Loucy (cell line): ENCODE measurements at regions not wholly inside any gene's neighbourhood (a gene's known extent, or its start where the extent isn't known, plus 50 kb on each side); places are given as distances from the start of the nearest gene placed in this dataset.
A peak's percentile ranks its signal among the peaks of the same experiment; 100 is the strongest.

Experiments used
- H2AFZ ChIP-seq: fragments of 200-600 bp; sonication (generic); 2 replicates; pipeline ENCODE4 v1.6.0; 2016; ENCODE audit warnings: antibody characterized with exemption, mild to moderate bottlenecking, low read length, moderate library complexity
- H3F3A ChIP-seq: fragments of 200-600 bp; 2 replicates; pipeline ENCODE4 v1.6.0; 2016; ENCODE audit warnings: antibody characterized with exemption, low read depth, mild to moderate bottlenecking
- H3K27me3 ChIP-seq: fragments of 200-600 bp; sonication (generic); 2 replicates; pipeline ENCODE4 v1.6.1; 2014; ENCODE audit warnings: low read length, mild to moderate bottlenecking; ENCODE audit not compliant: insufficient read depth, poor library complexity, severe bottlenecking
- H3K36me3 ChIP-seq: fragments of 200-600 bp; sonication (generic); 2 replicates; pipeline ENCODE4 v1.6.1; 2016; ENCODE audit warnings: low read length; ENCODE audit not compliant: insufficient read depth
- H3K4me1 ChIP-seq: fragments of 200-600 bp; sonication (generic); 2 replicates; pipeline ENCODE4 v1.5.1; 2014; ENCODE audit warnings: low read length, mild to moderate bottlenecking; ENCODE audit not compliant: insufficient read depth, poor library complexity, severe bottlenecking
- H3K4me2 ChIP-seq: fragments of 200-600 bp; sonication (generic); 2 replicates; pipeline ENCODE4 v1.6.0; 2014; ENCODE audit warnings: antibody characterized with exemption, low read length, low read depth, mild to moderate bottlenecking; ENCODE audit not compliant: poor library complexity, severe bottlenecking
- H3K4me3 ChIP-seq: fragments of 200-600 bp; sonication (generic); 2 replicates; pipeline ENCODE4 v1.5.1; 2014; ENCODE audit warnings: low read length, mild to moderate bottlenecking, mixed read lengths; ENCODE audit not compliant: poor library complexity, severe bottlenecking
- H3K79me2 ChIP-seq: fragments of 200-600 bp; sonication (generic); 2 replicates; pipeline ENCODE4 v1.6.1; 2014; ENCODE audit warnings: low read length; ENCODE audit not compliant: insufficient read depth
- H3K9ac ChIP-seq: fragments of 200-600 bp; sonication (generic); 2 replicates; pipeline ENCODE4 v1.6.0; 2014; ENCODE audit warnings: mild to moderate bottlenecking, low read depth, low read length, moderate library complexity; ENCODE audit not compliant: poor library complexity, severe bottlenecking
- H3K9me2 ChIP-seq: fragments of 200-600 bp; sonication (generic); replicated peaks from 2 replicates; pipeline ENCODE4 v1.6.1; 2016; ENCODE audit warnings: low read depth, low read length, mixed read lengths
- H3K9me3 ChIP-seq: fragments of 200-600 bp; sonication (generic); 2 replicates; pipeline ENCODE4 v1.6.1; 2014; ENCODE audit warnings: mild to moderate bottlenecking, antibody characterized with exemption, low read length, low read depth; ENCODE audit not compliant: insufficient read depth
- H4K20me1 ChIP-seq: fragments of 200-600 bp; sonication (generic); 2 replicates; pipeline ENCODE4 v1.6.0; 2014; ENCODE audit warnings: antibody characterized with exemption, low read length, mild to moderate bottlenecking; ENCODE audit not compliant: insufficient read depth, poor library complexity, severe bottlenecking
- CTCF ChIP-seq: fragments of 200-600 bp; sonication (generic); conservative IDR thresholded peaks from 2 replicates; pipeline ENCODE4 v1.5.1; 2014; ENCODE audit warnings: mild to moderate bottlenecking, antibody characterized with exemption, low read length
- EZH2phosphoT487 ChIP-seq: fragments of 200-600 bp; IDR thresholded peaks from 2 replicates; pipeline ENCODE4 v1.6.1; 2018; ENCODE audit warnings: antibody characterized with exemption, mild to moderate bottlenecking, moderate library complexity, borderline replicate concordance

GRCh38 chr4:134867027-134867426, 665.4 kb upstream of the PABPC4L start:
- Histone ChIP-seq H3K4me2 (no peak overlapping the region), H3K4me1 (no peaks in the 10 kb centered on the region), H2AFZ (no peak overlapping the region), H3K36me3 (no peaks in the 10 kb centered on the region), H3F3A (no peaks in the 10 kb centered on the region), H3K27me3 (no peaks in the 10 kb centered on the region), H3K9me2 (no peaks in the 10 kb centered on the region), H3K4me3 (no peak overlapping the region), H3K79me2 (no peaks in the 10 kb centered on the region), H3K9ac (no peak overlapping the region), H3K9me3 (no peaks in the 10 kb centered on the region), H4K20me1 (no peaks in the 10 kb centered on the region)
- TF ChIP-seq EZH2phosphoT487 (no peak), CTCF (no peak)

- Histone ChIP-seq H3K36me3 (no peaks in the 10 kb centered on the region), H3K9me3 (no peaks in the 10 kb centered on the region), H4K20me1 (no peaks in the 10 kb centered on the region), H3K9me2 (no peaks in the 10 kb centered on the region), H3K27me3 (no peaks in the 10 kb centered on the region), H3K4me2 (no peak overlapping the region), H3F3A (no peaks in the 10 kb centered on the region), H2AFZ (no peak overlapping the region), H3K4me3 (no peak overlapping the region), H3K9ac (no peak overlapping the region), H3K79me2 (no peaks in the 10 kb centered on the region), H3K4me1 (no peaks in the 10 kb centered on the region)
- TF ChIP-seq EZH2phosphoT487 (no peak), CTCF (0 out of 2 replicates have a peak, but pooled peaks have one; percentile 11)
Observed at GRCh38 chr4:134865675-134866074, 664.1 kb upstream of the PABPC4L start.

- Histone ChIP-seq H3K9ac (no peak overlapping the region), H4K20me1 (no peaks in the 10 kb centered on the region), H3K9me3 (no peaks in the 10 kb centered on the region), H3K79me2 (no peaks in the 10 kb centered on the region), H2AFZ (no peak overlapping the region), H3K27me3 (no peaks in the 10 kb centered on the region), H3K36me3 (no peaks in the 10 kb centered on the region), H3F3A (no peaks in the 10 kb centered on the region), H3K4me3 (no peak overlapping the region), H3K9me2 (no peaks in the 10 kb centered on the region), H3K4me1 (no peaks in the 10 kb centered on the region), H3K4me2 (no peak overlapping the region)
- TF ChIP-seq EZH2phosphoT487: no peak
- no peak for TF ChIP-seq CTCF
Observed at GRCh38 chr4:134862116-134862515, 660.5 kb upstream of the PABPC4L start.
